Endothelial cell of umbilical vein (primary cell): ENCODE measurements at regions not wholly inside any gene's neighbourhood (a gene's known extent, or its start where the extent isn't known, plus 50 kb on each side); places are given as distances from the start of the nearest gene placed in this dataset.

Experiments used
- CTCF ChIP-seq, 2 donors: IDR thresholded peaks; 1 replicate in 1 of 2; 2 replicates in 1 of 2; pipeline ENCODE4 v1.5.1; 2011; ENCODE audit warnings: low read length in 2 of 2, mild to moderate bottlenecking in 2 of 2, moderate library complexity in 2 of 2, control low read depth in 1 of 2, inconsistent platforms in 1 of 2, low read depth in 1 of 2; ENCODE audit not compliant: insufficient read depth in 1 of 2; ENCODE audit errors: extremely low read depth in 1 of 2
- POLR2AphosphoS5 ChIP-seq: IDR thresholded peaks from 2 replicates; pipeline ENCODE4 v1.6.1; 2012; ENCODE audit warnings: low read depth, mild to moderate bottlenecking, control low read depth, low read length, moderate library complexity; ENCODE audit not compliant: insufficient read depth

GRCh38 chr6:137610702-137611101, 116.5 kb upstream of the OLIG3 start:
- no peak for TF ChIP-seq CTCF (IDR thresholded peaks at IDR 0.05; ENCODE audit: extremely low read depth in 1 of 2, insufficient read depth in 1 of 2, low read depth in 1 of 2, low read length in 2 of 2)
- no peak for TF ChIP-seq POLR2AphosphoS5
